NT2/D1 (cell line): ENCODE measurements at regions not wholly inside any gene's neighbourhood (a gene's known extent, or its start where the extent isn't known, plus 50 kb on each side); places are given as distances from the start of the nearest gene placed in this dataset.
"Not testable (repeated sequence)": the region's sequence is repeated elsewhere in the genome, so short reads cannot be mapped to it uniquely, and the experiment has no call there.

Source experiments
- DNase-seq: peaks from one replicate; pipeline ENCODE4 v3.0.0-alpha.2; 2011; ENCODE audit warnings: low read depth, low spot score
- H3K27me3 ChIP-seq: 2 replicates; pipeline ENCODE4 v1.6.0; 2011; ENCODE audit warnings: mild to moderate bottlenecking; ENCODE audit not compliant: insufficient read length, insufficient read depth
- H3K36me3 ChIP-seq: 2 replicates; pipeline ENCODE4 v1.6.1; 2011; ENCODE audit warnings: mild to moderate bottlenecking, low read length, mixed read lengths; ENCODE audit not compliant: insufficient read depth, insufficient read length
- H3K4me1 ChIP-seq: 2 replicates; pipeline ENCODE4 v1.5.1; 2011; ENCODE audit not compliant: insufficient read depth, insufficient read length
- H3K4me3 ChIP-seq: 2 replicates; pipeline ENCODE4 v1.5.1; 2011; ENCODE audit warnings: low read depth; ENCODE audit not compliant: insufficient read length
- H3K9ac ChIP-seq: 2 replicates; pipeline ENCODE4 v1.6.0; 2011; ENCODE audit warnings: low read depth; ENCODE audit not compliant: insufficient read length
- H3K9me3 ChIP-seq: 2 replicates; pipeline ENCODE4 v1.5.1; 2011; ENCODE audit warnings: mild to moderate bottlenecking, low read length; ENCODE audit not compliant: insufficient read depth
- SUZ12 ChIP-seq: IDR thresholded peaks from 2 replicates; pipeline ENCODE4 v1.6.1; 2011; ENCODE audit not compliant: insufficient read length, insufficient read depth; ENCODE audit errors: extremely low read depth
- YY1 ChIP-seq: IDR thresholded peaks from 2 replicates; pipeline ENCODE4 v1.6.1; 2011; ENCODE audit not compliant: insufficient read length, insufficient read depth
- ZNF274 ChIP-seq: IDR thresholded peaks from 2 replicates; pipeline ENCODE4 v1.6.1; 2011; ENCODE audit warnings: mild to moderate bottlenecking, low read depth, low read length

DNA sequence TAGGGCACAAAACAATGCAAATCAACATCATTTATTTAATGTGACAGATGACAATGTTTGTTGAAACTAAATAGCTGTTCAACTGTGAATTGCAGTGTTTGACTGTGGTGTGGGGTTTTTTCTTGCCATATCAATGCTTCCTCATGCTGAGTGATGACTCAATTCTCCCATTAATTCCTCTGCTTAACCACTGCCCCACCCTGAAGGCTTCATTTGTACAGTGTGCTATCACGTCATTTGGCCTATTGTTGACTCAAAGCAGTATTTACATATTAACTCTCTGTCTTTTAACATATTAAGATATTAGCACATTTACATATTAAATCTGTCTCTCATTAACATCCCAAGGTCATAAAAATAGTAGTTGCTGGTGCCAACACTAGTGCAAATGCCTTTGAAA, 164.8 kb upstream of the NRXN3 start:
- Histone ChIP-seq H3K36me3 (no peaks in the 10 kb centered on the region), H3K4me3 (no peak overlapping the region), H3K9me3 (0 out of 2 replicates have a peak, but pooled peaks cover 3% of the 10 kb centered on the region), H3K4me1 (no peaks in the 10 kb centered on the region), H3K27me3 (no peaks in the 10 kb centered on the region), H3K9ac (no peak overlapping the region)
- TF ChIP-seq YY1 (no peak), ZNF274 (no peak), SUZ12 (no peak)
- no peak for DNase-seq

DNA sequence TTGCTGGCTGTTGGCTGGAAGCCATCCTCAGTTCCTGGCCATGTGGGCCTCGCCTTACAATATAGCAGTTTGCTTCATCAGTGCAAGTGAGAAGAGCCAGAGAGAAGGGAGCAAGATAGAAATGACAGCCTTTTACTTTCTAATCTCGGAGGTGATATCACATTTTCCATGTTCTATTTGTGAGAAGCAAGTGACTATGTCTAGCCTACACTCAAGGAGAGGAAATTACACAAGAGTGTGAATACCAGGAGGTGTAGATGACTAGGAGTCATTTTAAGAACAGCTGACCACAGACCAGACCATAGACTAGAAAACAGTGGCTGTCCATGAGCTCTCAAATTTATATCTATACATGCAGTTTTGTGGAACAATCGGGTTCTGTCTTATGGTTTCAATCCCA, 163.0 kb upstream of the NRXN3 start:
- H3K27me3 ChIP-seq: no peaks in the 10 kb centered on the region
- DNase-seq: no peak
- no peaks in the 10 kb centered on the region for H3K36me3 ChIP-seq
- H3K9ac ChIP-seq: no peak overlapping the region
- TF ChIP-seq ZNF274: no peak
- TF ChIP-seq YY1: no peak
- no peak for TF ChIP-seq SUZ12
- no peak overlapping the region for H3K4me3 ChIP-seq
- H3K9me3 ChIP-seq: 0 out of 2 replicates have a peak, but pooled peaks cover 3% of the 10 kb centered on the region
- no peaks in the 10 kb centered on the region for H3K4me1 ChIP-seq

DNA sequence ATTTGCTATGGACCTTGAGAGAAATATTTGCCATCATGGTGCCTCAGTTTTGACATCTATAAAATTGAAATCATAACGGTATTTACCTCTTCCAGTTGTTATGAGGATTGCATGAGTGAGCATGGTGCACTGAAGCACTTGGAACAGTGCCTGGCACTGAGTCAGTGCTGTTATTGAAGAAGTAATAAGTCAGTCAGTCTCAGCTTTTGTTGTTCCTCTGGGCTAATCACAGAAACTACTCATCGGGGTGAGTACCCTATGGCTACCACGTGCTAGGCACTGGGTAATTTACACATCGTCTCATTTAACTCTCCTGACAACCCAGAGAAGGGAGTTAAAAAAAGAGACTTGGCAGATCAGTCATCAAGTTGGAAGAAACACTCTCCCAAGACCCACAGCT, 159.5 kb upstream of the NRXN3 start:
- no peaks in the 10 kb centered on the region for H3K27me3 ChIP-seq
- no peak overlapping the region for H3K9ac ChIP-seq
- no peak for DNase-seq
- TF ChIP-seq ZNF274 (no peak), SUZ12 (no peak), YY1 (no peak)
- H3K9me3 ChIP-seq: 0 out of 2 replicates have a peak, but pooled peaks cover 3% of the 10 kb centered on the region
- no peak overlapping the region for H3K4me3 ChIP-seq
- no peaks in the 10 kb centered on the region for H3K4me1 ChIP-seq
- H3K36me3 ChIP-seq: no peaks in the 10 kb centered on the region

DNA sequence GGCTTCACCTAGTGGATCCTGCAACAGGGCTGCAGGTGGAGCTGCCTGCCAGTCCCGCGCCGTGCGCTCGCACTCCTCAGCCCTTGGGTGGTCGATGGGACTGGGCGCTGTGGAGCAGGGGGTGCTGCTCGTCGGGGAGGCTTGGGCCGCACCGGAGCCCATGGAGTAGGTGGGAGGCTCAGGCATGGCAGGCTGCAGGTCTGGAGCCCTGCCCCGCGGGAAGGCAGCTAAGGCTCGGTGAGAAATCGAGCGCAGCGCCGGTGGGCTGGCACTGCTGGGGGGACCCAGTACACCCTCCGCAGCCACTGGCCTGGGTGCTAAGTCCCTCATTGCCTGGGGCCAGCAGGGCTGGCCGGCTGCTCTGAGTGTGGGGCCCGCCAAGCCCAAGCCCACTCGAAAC, 156.3 kb upstream of the NRXN3 start:
- not testable (repeated sequence) for DNase-seq, H3K27me3 ChIP-seq, H3K4me1 ChIP-seq, H3K9ac ChIP-seq, H3K9me3 ChIP-seq, H3K36me3 ChIP-seq, H3K4me3 ChIP-seq

DNA sequence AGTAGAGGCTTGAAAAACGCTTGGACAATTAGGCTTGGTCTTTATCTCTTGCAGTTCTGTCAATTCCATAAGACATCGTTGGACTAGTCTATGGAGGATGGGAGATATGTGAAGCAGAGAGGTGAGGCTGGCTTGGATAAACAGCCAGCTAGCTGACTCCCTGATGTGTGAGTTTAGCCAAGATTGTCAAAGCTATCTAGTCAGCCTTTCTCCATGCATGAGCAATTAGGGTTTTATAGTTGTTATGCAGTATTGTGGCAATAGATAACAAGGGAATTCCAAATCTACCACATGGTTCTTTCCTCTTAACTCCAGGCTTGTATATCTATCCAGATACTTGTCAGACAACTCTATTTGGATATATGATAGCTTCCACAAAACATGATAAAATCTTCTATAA, 153.6 kb upstream of the NRXN3 start:
- Histone ChIP-seq H3K36me3 (no peaks in the 10 kb centered on the region), H3K4me3 (no peak overlapping the region), H3K9me3 (no peaks in the 10 kb centered on the region), H3K9ac (no peak overlapping the region), H3K4me1 (no peaks in the 10 kb centered on the region), H3K27me3 (no peaks in the 10 kb centered on the region)
- no peak for TF ChIP-seq ZNF274
- TF ChIP-seq YY1: no peak
- TF ChIP-seq SUZ12: no peak
- no peak for DNase-seq

DNA sequence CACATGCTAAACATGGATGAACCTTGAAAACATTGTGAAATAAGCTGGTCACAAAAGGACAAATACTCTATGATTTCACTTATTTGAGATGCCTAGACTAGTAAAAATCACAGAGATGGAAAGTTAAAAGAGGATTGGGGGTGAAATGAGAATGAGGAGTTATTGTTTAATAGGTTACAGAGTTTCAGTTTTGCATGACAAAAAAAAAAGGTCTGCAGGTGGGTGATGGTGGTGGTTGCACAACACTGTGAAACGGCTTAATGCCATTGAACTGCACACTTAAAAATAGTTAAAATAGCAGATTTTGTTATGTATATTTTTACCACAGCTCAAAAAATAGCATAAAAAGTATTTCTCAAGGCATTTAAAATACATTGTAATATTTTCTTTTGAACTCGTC, 151.9 kb upstream of the NRXN3 start:
- no peaks in the 10 kb centered on the region for H3K4me1 ChIP-seq
- no peak for TF ChIP-seq ZNF274
- no peak for TF ChIP-seq SUZ12
- no peak for TF ChIP-seq YY1

DNA sequence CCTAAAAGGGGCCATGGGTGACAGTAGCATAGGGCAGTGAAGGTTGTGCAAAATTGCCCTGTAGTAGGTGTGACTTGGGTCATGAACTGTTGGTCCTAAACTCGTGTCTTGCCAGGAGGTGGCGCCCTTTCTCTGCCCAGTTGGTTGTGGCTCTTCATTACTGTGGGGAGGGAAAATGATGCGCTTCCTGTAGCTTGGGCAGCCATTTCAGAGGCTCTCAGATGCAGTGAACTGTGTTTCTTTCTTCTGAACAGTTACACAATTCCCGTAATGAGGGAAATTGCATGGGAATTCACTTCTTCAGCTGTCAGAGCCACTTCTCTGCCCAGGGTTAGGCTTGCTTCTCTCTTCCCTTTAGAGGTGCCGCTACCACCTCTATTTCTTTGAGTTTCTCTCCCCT, 148.1 kb upstream of the NRXN3 start:
- TF ChIP-seq ZNF274 (no peak), SUZ12 (no peak), YY1 (peak; percentile 39)
- H3K4me1 ChIP-seq: no peaks in the 10 kb centered on the region
- no peak overlapping the region for H3K4me3 ChIP-seq
- H3K9ac ChIP-seq: no peak overlapping the region
- no peaks in the 10 kb centered on the region for H3K36me3 ChIP-seq
- H3K27me3 ChIP-seq: no peaks in the 10 kb centered on the region
- DNase-seq: peak; percentile 59
- H3K9me3 ChIP-seq: 0 out of 2 replicates have a peak, but pooled peaks cover 6% of the 10 kb centered on the region

More for the DNA sequence above, 151.9 kb upstream of the NRXN3 start:
- Histone ChIP-seq H3K9ac (no peak overlapping the region), H3K4me3 (no peak overlapping the region), H3K27me3 (no peaks in the 10 kb centered on the region), H3K36me3 (no peaks in the 10 kb centered on the region), H3K9me3 (0 out of 2 replicates have a peak, but pooled peaks cover 6% of the 10 kb centered on the region)
- DNase-seq: no peak

DNA sequence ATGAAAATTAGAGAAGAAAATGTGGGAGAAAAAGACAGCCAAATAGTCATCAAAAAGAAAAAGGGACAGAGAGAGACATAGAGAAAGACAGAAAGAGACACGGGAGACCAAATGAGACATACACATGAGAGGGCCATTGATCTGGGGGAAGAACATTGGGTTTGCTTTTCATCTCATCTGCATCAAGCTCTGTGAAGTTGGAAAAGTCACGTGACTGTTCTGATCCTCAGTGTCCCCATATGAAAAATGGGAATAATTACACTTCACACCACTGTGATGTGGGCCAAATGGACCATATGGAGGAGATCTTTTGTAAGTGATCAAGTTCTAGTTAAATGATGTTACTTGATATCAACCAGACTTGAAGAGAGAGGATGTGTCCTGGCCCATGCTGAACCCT, 147.1 kb upstream of the NRXN3 start:
- TF ChIP-seq ZNF274 (no peak), YY1 (no peak), SUZ12 (no peak)
- no peak overlapping the region for H3K9ac ChIP-seq
- H3K36me3 ChIP-seq: no peaks in the 10 kb centered on the region
- H3K27me3 ChIP-seq: no peaks in the 10 kb centered on the region
- no peaks in the 10 kb centered on the region for H3K4me1 ChIP-seq
- no peak for DNase-seq
- no peak overlapping the region for H3K4me3 ChIP-seq
- H3K9me3 ChIP-seq: 0 out of 2 replicates have a peak, but pooled peaks cover 6% of the 10 kb centered on the region
